SK-MEL-5 (cell line): ENCODE measurements at regions not wholly inside any gene's neighbourhood (a gene's known extent, or its start where the extent isn't known, plus 50 kb on each side); places are given as distances from the start of the nearest gene placed in this dataset.

Source experiments
- DNase-seq: peaks from one replicate; pipeline ENCODE4 v3.0.0-alpha.2; 2016; ENCODE audit warnings: low read depth, low spot score
- in situ Hi-C: cut with HindIII; loops from 2 replicates; pipeline ENCODE4 v1.10.0; 2016; ENCODE audit warnings: low sequenced_read_pairs, high pct_unique_total_duplicates, low pct_unique_long_range_greater_than_20kb

DNA sequence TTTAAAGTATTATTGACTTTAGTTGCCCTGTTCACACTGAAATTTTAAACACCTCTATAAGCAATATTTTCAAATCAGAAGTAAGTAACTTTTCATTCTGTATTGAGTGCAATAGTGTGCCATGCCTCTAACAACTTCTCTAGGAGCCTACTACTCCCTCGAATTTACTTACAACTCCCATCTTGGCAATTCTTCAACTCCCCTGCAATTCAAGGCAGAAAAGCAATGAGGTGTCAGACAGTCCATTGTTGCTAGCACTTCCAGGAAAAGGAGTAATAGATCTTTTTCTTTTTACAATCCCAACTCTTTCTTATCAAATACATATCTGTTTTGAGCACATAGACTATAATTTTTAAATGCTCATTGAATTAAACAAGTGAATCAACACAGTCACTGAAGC, 222.7 kb upstream of the PUM3 start:
- DNase-seq: no peak
- in situ Hi-C loops: no loop called here

DNA sequence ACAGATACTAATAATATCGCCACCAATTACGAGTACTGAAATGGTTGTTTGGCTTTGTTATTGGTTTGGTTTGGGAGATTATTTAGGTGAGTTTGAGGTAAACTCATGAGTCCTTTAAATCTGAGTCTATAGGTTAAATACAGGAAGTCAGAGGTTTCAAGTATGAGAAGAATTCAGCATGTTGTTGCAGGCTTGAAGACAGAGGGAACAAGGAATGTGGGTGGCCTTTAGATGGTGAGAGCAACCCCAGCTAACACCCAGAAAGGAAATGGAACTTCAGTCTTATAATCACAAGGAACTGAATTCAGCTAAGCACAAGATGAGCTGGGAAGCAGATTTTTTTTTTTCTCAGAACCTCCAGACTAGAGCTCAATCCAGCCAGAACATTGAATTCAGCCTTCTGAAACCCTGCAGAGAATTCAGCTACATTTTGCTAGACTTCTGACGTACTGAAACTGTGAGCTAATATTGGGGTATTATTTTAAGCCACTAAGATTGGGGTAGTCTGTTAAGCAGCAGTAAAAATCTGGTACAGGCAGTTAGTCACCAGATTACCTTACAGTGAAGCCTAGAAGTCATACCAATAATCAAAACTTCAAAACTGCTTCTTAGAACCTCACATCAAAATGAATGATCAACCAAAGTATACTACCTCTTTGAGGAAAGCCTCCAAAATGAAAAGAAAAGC, 216.0 kb upstream of the PUM3 start:
- DNase-seq: no peak
- in situ Hi-C loops: no loop called here

DNA sequence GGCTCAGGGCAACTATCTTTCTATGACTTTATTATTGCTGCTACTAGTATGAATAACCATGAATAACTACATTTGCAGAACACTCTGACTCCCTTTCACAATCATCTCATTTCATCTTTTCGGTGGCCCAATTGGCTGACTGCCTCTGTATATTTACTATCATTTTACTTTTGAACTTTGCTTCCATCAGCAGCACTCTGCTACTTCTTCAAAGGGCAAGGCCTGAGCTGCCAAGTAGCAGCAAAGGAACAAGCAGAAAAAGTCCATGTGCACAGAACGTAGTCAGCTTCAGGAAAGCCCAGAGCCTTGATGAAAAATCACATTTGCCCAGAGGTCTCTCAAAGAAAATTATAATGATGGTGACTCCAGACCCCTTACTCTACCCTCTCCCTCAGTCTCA, 214.5 kb upstream of the PUM3 start:
- no peak for DNase-seq
- in situ Hi-C loops: no loop called here

DNA sequence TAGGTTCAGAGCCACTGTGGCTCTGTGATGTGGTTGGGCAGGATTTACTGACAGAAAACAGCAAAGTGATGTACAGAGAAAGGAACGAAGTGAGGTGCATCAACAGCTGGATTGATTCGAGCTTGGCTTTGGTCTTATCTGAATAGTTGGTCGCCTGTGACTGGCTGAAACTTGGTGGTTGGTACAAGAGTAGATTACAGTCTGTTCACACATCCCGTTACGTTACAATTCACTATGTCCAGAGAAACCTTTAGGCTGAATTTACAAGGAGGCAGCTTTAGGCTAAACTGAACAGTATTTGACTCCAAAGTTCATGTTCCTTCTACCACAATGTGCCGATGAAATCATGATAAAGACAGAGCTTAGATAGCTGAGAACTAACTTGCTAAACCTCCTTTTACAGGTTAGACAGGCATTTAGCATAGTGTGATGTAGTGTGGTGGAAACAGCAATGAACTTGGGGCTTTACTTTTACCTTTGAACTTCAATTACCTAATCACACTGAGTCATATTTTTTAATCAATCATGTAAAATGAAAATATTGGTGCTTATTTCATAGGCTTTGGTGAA, 210.2 kb upstream of the PUM3 start:
- in situ Hi-C loops: no loop called here
- no peak for DNase-seq

DNA sequence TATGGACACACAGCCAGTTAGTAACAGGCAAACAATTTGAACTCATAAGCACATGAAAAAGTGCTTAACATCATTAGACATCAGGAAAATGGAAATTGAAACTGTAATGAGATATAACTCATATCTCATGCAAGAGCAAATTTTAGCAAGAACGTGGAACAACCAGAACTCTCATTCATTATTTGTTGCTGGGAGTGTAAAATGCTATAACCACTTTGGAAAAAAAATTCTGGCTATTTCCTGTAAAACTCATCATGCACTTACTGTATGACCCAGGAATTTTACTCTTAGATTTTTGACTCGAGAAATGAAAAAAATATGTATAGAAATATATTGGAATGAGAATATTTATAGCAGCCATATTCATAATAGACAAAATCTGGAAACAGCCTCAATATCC, 205.7 kb upstream of the PUM3 start:
- no peak for DNase-seq
- in situ Hi-C loops: no loop called here

DNA sequence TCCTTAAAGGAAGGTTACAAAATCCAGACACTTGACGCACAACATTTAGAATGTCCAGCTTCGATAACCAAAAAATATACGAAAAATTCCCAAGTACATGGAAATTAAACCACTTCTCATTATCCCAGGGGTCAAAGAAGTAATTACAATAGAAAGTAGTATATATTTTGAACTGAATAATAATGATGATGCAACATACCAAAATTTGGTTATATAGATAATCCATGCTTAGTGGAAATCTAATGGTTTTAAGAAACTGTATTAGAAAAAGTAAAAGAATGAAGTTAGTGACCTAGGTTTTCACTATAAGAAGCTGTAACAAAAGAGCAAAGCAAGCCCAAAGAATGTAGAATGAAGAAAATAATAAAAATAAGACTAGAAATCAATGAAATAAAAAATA, 204.0 kb upstream of the PUM3 start:
- in situ Hi-C loops: no loop called here
- DNase-seq: no peak

DNA sequence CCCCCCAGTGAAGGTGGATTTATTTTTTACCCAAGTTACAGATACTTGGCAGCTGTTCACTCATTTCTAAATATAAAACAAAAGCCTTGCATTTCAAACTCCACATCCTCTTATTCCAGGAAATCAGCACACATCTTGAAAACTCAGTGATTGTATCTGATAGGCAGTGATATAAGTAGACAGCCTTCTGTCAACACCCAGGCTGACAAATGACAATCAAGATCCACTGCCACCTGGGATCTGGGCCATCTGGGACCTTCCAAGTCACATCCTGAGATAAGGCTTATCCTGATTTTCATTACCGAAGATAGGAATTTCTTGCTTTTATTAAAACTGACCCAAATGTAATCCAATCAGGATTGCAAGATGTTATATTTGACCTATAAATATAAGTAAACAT, 201.3 kb upstream of the PUM3 start:
- DNase-seq: no peak
- in situ Hi-C loops: no loop called here

DNA sequence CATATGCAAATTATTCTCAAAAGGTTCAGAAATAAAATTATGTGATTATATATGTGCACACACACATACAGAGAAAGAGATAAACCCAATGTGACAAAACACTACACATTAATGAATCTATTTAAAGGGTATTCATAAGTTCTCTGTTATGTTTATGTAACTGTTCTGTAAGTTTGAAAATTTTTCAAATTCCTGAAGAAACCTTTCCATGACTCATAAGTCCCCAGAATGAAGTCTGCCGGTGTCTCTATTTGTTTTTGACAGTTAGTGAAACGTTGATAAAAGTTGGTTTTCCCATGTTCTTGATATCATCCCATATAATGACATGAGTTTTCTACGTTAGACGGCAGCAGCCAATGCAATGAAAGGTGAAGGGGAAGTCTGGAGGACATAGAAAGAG, 199.5 kb upstream of the PUM3 start:
- DNase-seq: no peak
- in situ Hi-C loops: no loop called here

DNA sequence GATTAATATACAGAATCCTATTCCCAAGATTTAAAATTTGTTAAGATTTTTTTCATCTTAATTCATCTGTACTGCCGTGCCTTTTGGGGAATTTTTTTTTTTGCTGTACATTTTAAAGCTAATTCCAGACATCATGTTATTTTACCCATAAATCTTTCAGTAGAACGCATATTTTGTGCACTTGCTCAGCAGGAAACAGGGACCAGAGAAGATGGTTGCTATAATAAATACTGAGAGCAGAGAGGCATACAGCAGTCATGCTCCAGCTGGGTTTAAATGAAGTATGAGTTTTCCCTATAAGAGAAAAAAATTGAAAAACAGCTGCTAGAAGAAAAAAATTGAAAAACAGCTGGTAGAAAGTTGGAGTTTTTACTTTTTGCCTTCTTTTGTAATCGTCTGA, 196.9 kb upstream of the PUM3 start:
- DNase-seq: no peak
- in situ Hi-C loops: no loop called here

DNA sequence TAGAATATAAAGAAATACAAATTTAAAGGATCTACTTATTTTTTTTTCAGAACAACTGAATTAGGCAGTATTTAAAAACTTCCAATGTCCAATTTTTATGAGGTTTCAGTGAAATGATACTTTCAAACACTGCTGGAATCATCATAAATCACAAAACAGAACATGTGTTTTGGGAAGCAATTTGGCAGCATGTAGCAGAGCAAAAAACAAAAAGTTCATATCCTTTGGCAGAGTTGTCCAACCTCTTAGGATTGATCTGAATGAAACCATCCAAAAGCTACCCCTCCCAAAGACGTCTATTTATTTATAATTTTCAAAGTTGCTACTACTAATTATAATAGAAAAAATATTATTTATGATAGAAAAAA, 192.4 kb upstream of the PUM3 start:
- in situ Hi-C loops: no loop called here

DNA sequence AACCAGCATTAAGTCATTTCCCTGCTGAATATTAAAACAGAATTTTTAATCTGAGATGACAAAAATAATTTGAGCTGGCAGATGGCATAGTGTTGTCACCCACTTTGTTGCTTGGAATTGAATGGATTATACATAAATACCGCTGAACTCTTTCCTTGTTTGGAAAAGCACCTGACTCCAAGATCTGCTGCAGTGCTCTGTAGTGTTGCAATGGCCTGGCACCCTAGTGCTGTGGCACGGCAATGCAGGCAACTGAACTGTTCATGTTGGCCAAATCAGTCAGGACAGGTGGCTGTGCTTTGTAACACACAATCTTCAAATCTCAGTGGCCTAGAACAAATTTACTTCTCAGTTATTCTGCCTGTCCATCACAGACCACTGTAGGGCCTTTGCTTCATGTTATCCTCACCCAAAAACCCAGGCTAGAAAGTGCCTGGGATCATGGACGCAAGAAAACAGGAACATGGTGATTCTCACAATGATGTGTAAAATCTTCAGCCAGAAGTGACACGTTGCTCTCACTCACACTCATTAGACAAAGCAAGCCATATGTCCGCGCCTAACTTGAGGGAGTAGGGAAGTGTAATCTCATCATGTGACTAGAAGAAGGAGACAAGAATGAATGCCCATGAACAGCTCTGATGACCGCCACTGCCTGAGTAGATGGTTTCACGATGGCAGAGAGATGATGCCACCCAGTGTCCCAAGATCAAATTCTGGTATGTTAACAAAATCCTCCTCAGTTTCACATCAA, 191.9 kb upstream of the PUM3 start:
- DNase-seq: peak; percentile 9
- in situ Hi-C loops: no loop called here

More for the DNA sequence above, 192.4 kb upstream of the PUM3 start:
- no peak for DNase-seq

DNA sequence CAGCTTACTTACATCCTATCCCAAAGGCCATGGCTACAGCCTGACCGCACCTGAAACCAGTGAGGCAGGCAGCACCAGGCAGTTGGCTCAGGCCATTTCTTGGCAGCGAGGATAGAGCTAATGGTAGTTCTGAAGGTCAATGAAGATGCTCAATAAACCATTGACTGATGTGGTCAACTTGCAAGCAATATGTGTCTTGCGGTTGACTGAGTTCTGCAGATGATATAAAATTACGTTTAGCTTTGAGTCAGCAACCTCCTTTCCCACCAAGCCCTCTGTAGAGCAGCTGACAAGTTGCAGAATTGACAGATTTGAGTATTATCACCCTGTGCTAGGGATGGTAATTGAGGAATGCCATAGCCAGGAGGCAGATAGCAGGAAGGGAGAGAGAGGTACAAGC, 189.0 kb upstream of the PUM3 start:
- in situ Hi-C loops: no loop called here
- DNase-seq: no peak

DNA sequence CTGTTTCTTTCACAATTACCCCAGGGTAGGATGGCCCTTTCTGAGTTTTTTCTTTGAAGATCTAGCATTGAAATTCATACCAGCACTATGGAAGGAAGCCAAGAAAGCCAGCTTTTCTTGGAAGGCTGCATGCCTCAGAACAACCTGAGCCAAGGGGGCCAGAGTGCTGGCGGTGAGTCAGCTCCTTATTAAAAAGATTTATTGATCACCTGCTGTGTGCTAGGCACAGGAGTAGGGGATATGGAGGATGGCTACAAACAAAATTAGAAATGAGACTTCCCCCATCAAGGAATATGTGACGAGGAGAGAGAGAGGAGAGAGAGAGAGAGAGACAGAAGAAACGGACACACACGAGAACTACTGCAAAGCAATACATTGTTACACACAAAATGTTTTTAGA, 184.6 kb upstream of the PUM3 start:
- in situ Hi-C loops: no loop called here
- no peak for DNase-seq

DNA sequence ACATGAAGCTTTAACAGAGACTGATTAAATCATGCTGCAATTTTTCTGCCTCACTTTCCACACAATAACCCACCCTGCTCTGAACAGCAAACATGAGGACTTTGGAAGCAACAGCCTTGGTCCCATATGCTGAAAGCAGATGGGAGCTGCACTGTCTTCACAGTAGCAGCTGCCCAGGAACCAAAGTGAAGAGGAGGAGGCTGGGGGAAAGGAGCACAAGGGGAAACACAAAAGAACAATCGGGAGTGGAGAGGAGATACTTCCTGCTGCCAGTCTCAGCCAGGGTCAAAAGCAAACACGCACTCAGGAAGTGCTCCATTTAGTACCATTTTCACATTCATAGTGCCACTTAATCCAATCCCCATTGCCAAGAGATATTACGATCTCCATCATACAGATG, 183.3 kb upstream of the PUM3 start:
- in situ Hi-C loops: no loop called here
- DNase-seq: no peak

DNA sequence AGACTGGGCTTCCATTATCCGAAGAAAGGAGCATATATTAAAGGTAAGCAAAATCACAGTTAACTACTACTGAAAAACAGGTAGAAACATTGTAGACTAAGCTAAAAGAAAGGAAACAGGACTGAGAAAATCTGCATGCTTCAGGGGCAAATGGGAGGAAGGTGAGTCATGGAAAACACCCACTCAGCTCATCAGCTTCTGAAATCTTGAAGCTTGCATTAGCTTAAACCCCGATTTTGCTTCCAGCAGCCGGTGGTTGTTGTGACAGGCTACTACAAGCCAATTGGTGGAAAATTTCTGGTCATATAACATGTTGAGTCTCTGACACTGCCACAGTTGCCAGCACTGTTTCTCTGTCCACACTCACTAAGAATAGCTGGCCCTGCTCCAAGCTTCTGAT, 179.6 kb upstream of the PUM3 start:
- DNase-seq: no peak
- in situ Hi-C loops: no loop called here

DNA sequence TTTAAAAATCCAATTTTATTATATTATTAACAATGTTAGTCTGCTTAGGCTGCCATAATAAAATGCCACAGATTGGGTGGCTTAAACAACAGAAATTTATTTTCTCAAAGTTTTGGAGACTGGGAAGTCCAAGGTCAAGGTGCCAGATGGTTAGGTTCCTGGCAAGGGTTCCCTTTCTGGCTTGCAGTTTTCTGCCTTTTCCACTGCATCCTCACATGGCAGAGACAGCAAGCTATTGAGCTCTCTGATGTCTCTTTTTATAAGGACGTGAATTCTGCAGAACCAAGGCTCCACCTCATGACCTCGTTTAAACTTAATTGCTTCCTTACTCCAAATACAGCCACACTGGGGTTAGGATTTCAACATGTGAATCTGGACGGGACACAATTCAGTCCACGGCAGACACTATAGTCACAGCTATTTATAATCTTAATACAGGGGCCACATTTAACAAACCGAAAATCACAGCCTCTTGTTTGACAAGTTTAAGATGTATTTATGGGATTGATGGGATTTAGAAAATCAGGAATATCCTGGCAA, 174.9 kb upstream of the PUM3 start:
- in situ Hi-C loops: no loop called here
- DNase-seq: no peak

DNA sequence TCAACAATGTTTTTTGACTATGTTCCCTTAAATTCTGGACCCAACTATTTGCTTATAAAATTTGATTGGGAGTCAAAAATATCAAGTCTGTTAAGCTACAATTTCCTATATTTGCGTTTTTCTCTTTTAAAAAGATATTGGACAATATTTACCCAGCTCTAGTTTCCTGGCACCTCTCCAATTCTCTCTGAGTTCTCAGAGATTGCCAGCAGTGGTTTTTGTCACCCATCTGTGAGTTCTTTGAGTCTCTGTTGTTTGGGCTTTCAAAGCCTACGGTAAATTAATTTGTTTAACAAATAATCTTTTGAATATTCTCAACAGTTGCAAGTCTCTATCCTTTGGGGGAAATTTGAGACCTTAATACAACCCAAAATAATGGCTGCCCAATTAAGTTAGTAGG, 174.2 kb upstream of the PUM3 start:
- in situ Hi-C loops: no loop called here
- no peak for DNase-seq

DNA sequence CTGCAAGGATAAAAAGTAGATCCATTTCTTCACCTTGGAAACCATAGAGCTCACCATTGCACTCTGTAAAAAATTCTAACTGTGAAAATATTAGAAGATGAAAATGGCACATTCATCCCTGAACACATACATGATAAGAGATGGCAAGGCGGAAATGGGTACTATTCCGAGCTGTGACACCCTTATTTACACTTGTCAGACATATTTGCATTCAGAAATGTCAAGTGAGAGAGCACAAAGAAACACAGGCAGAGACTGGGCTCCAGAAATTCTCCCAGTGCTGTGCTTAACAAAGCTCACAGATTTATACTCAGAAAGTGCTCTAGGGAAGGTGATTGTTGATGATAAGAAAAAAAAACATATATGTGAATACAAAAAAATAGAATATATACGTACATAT, 170.3 kb upstream of the PUM3 start:
- in situ Hi-C loops: no loop called here
- DNase-seq: no peak

DNA sequence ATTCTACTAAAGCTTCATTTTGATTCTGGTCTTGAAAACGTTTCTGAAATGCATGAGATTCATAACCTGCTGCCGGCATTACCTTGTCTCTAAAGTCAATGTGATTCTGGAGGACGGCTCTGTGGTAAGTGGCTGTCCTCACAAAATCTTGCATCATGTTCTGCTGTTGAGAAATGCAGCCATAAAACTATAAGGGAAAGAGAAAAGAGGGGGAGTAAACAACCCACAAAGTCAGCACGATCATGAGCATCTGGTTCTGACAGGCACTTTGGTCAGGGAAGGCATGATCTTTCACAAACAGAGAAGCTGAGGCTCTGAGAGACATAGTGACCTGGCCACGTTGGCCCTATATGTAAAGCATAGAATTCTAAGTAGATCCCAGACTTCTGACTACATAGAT, 168.9 kb upstream of the PUM3 start:
- in situ Hi-C loops: no loop called here
- no peak for DNase-seq
